ENCODE measurements at regions not wholly inside any gene's neighbourhood (a gene's known extent, or its start where the extent isn't known, plus 50 kb on each side); places are given as distances from the start of the nearest gene placed in this dataset.

GRCh38 chr13:74645586-74645985 lies 511.4 kb upstream of the KLF12 start:
- no peak for DNase-seq

- no peak for DNase-seq
Measured at GRCh38 chr13:74644229-74644628, 510.0 kb upstream of the KLF12 start.

- no peak for DNase-seq
Measured at GRCh38 chr13:74641586-74641985, 507.4 kb upstream of the KLF12 start.

GRCh38 chr13:74633734-74634133 lies 499.5 kb upstream of the KLF12 start:
- DNase-seq = no peak

GRCh38 chr13:74629985-74630384 lies 495.8 kb upstream of the KLF12 start:
- no peak for DNase-seq

GRCh38 chr13:74625541-74625940 lies 491.3 kb upstream of the KLF12 start:
- DNase-seq = no peak

GRCh38 chr13:74623761-74624160 lies 489.6 kb upstream of the KLF12 start:
- DNase-seq = no peak

GRCh38 chr13:74622284-74622683 lies 488.1 kb upstream of the KLF12 start:
- DNase-seq = no peak

- DNase-seq = no peak
Measured at GRCh38 chr13:74620711-74621110, 486.5 kb upstream of the KLF12 start.

GRCh38 chr13:74620308-74620707 lies 486.1 kb upstream of the KLF12 start:
- DNase-seq = no peak

GRCh38 chr13:74597526-74597925 lies 463.3 kb upstream of the KLF12 start:
- no peak for DNase-seq

GRCh38 chr13:74596691-74597090 lies 462.5 kb upstream of the KLF12 start:
- DNase-seq = no peak

GRCh38 chr13:74593688-74594087 lies 459.5 kb upstream of the KLF12 start:
- DNase-seq = no peak

GRCh38 chr13:74586847-74587246 lies 452.6 kb upstream of the KLF12 start:
- DNase-seq = no peak

GRCh38 chr13:74576420-74576819 lies 442.2 kb upstream of the KLF12 start:
- DNase-seq = no peak

- peak; percentile 77 for DNase-seq
Measured at GRCh38 chr13:74575729-74576125, 441.5 kb upstream of the KLF12 start.

GRCh38 chr13:74574964-74575728 lies 440.9 kb upstream of the KLF12 start:
- no peak for DNase-seq

GRCh38 chr13:74573654-74574053 lies 439.4 kb upstream of the KLF12 start:
- DNase-seq = no peak

GRCh38 chr13:74571811-74572210 lies 437.6 kb upstream of the KLF12 start:
- no peak for DNase-seq

- no peak for DNase-seq
Measured at GRCh38 chr13:74570834-74571233, 436.6 kb upstream of the KLF12 start.

GRCh38 chr13:74570046-74570445 lies 435.8 kb upstream of the KLF12 start:
- no peak for DNase-seq

GRCh38 chr13:74569251-74569650 lies 435.0 kb upstream of the KLF12 start:
- no peak for DNase-seq

GRCh38 chr13:74567485-74567884 lies 433.3 kb upstream of the KLF12 start:
- no peak for DNase-seq

GRCh38 chr13:74562381-74562780 lies 428.2 kb upstream of the KLF12 start:
- DNase-seq = no peak

- DNase-seq = no peak
Measured at GRCh38 chr13:74561155-74561554, 427.0 kb upstream of the KLF12 start.
